B cell (primary cell): ENCODE measurements at regions not wholly inside any gene's neighbourhood (a gene's known extent, or its start where the extent isn't known, plus 50 kb on each side); places are given as distances from the start of the nearest gene placed in this dataset.
"Not testable (repeated sequence)": the region's sequence is repeated elsewhere in the genome, so short reads cannot be mapped to it uniquely, and the experiment has no call there.

Experiments used
- ATAC-seq: fragments of 200-7000 bp; cut with Tn5 transposase; one replicate; pipeline ENCODE4 v1.10.0; 2021; ENCODE audit warnings: low read depth, mild to moderate bottlenecking, moderate number of reproducible peaks, moderate library complexity
- CTCF ChIA-PET: fragments of 350-600 bp; sonication (Branson Sonifier 250); formaldehyde crosslinking; loops from one replicate; lab custom pipeline; 2021; ENCODE audit warnings: antibody characterized with exemption, inconsistent platforms; lab: Charles Lee
- POLR2A ChIA-PET: fragments of 350-600 bp; sonication (Branson Sonifier 250); formaldehyde crosslinking; loops from one replicate; lab custom pipeline; 2021; ENCODE audit warnings: antibody characterized with exemption; lab: Charles Lee
- DNase-seq: peaks from one replicate; pipeline ENCODE4 v3.0.0; 2013
- H2AFZ ChIP-seq: 2 replicates; pipeline ENCODE4 v1.6.1; 2012; ENCODE audit warnings: mild to moderate bottlenecking, low read depth, low read length; ENCODE audit not compliant: insufficient read depth, poor library complexity, severe bottlenecking
- H3K27ac ChIP-seq, 2 donors: 1 replicate in 1 of 2; 2 replicates in 1 of 2; pipeline ENCODE4 v1.5.1; 2012 to 2013; ENCODE audit warnings: low read length in 2 of 2, mild to moderate bottlenecking in 2 of 2, moderate library complexity in 1 of 2
- H3K27me3 ChIP-seq, 4 experiments: fragments of 200-600 bp in 1 of 4; sonication (generic) in 1 of 4; replicated peaks in 1 of 4; 1 replicate in 2 of 4; 2 replicates in 2 of 4; pipeline versions ENCODE4 v1.6.1 to v1.7.0; 2013 to 2016; ENCODE audit warnings: low read length in 3 of 4, mild to moderate bottlenecking in 2 of 4, mixed read lengths in 1 of 4, moderate library complexity in 1 of 4; ENCODE audit not compliant: insufficient read depth in 4 of 4, control insufficient read depth in 3 of 4; ENCODE audit errors: control extremely low read depth in 1 of 4
- H3K36me3 ChIP-seq, 2 experiments: replicated peaks in 1 of 2; 1 replicate in 1 of 2; 2 replicates in 1 of 2; pipeline versions ENCODE4 v1.6.1 to v1.7.1; 2013; ENCODE audit warnings: low read length in 1 of 2; ENCODE audit not compliant: insufficient read depth in 2 of 2, control insufficient read depth in 1 of 2; ENCODE audit errors: control extremely low read depth in 1 of 2, extremely low read depth in 1 of 2
- H3K4me1 ChIP-seq, 2 donors: fragments of 200-600 bp in 1 of 2; sonication (generic) in 1 of 2; 1 replicate in 1 of 2; 2 replicates in 1 of 2; pipeline versions ENCODE4 v1.5.1 to v1.6.1; 2013 to 2017; ENCODE audit warnings: low read length in 2 of 2; ENCODE audit not compliant: control insufficient read depth in 2 of 2, insufficient read depth in 2 of 2
- H3K4me2 ChIP-seq: replicated peaks from 2 replicates; pipeline ENCODE3; 2012; ENCODE audit warnings: mild to moderate bottlenecking, low read depth, low read length; ENCODE audit not compliant: poor library complexity, severe bottlenecking
- H3K4me3 ChIP-seq, 5 experiments: fragments of 200-600 bp in 1 of 5; sonication (generic) in 1 of 5; 1 replicate in 3 of 5; 2 replicates in 2 of 5; pipeline versions ENCODE4 v1.5.1 to v1.7.0; 2011 to 2016; ENCODE audit warnings: low read length in 4 of 5, mild to moderate bottlenecking in 4 of 5, low read depth in 2 of 5, control low read depth in 1 of 5, moderate library complexity in 1 of 5; ENCODE audit not compliant: insufficient read depth in 1 of 5; ENCODE audit errors: control extremely low read depth in 1 of 5, extremely low read depth in 1 of 5
- H3K79me2 ChIP-seq: fragments of 200-600 bp; sonication (generic); one replicate; pipeline ENCODE4 v1.6.0; 2016; ENCODE audit warnings: low read length; ENCODE audit not compliant: control insufficient read depth, insufficient read depth
- H3K9ac ChIP-seq: fragments of 200-600 bp; sonication (generic); 2 replicates; pipeline ENCODE4 v1.6.1; 2017; ENCODE audit warnings: mild to moderate bottlenecking, low read length, moderate library complexity
- H3K9me3 ChIP-seq, 3 donors: one replicate each; pipeline versions ENCODE4 v1.6.1 to v1.7.1; 2013; ENCODE audit warnings: low read length in 2 of 3; ENCODE audit not compliant: control insufficient read depth in 2 of 3, insufficient read depth in 1 of 3; ENCODE audit errors: control extremely low read depth in 1 of 3
- H4K20me1 ChIP-seq: 2 replicates; pipeline ENCODE4 v1.6.0; 2012; ENCODE audit warnings: mild to moderate bottlenecking, low read length; ENCODE audit not compliant: insufficient read depth, control insufficient read depth, poor library complexity, severe bottlenecking
- H3K27ac Mint-ChIP-seq: one replicate; pipeline ENCODE4 v1.8.0; 2021; ENCODE audit warnings: mixed read lengths
- H3K27me3 Mint-ChIP-seq: one replicate; pipeline ENCODE4 v1.8.0; 2021; ENCODE audit warnings: mixed read lengths
- H3K4me1 Mint-ChIP-seq: one replicate; pipeline ENCODE4 v1.8.0; 2021; ENCODE audit warnings: mixed read lengths
- H3K4me3 Mint-ChIP-seq: one replicate; pipeline ENCODE4 v1.8.0; 2021; ENCODE audit warnings: mixed read lengths
- H3K9me3 Mint-ChIP-seq: one replicate; pipeline ENCODE4 v1.8.0; 2022; ENCODE audit warnings: mixed read lengths; ENCODE audit not compliant: insufficient read depth
- CTCF ChIP-seq: fragments of 200-600 bp; IDR thresholded peaks from one replicate; pipeline ENCODE4 v1.8.0; 2022; ENCODE audit warnings: antibody characterized with exemption, mild to moderate bottlenecking
- EZH2 ChIP-seq: IDR thresholded peaks from 2 replicates; pipeline ENCODE4 v1.6.1; 2012; ENCODE audit warnings: borderline replicate concordance, low read depth, mild to moderate bottlenecking, moderate library complexity, low read length; ENCODE audit not compliant: insufficient read depth, poor library complexity, severe bottlenecking
- WGBS: methylation state at CpG from one replicate; pipeline ENCODE4 v1.1.5; 2013; ENCODE audit warnings: missing lambda C conversion rate; ENCODE audit not compliant: insufficient coverage; 5-methylcytosine and 5-hydroxymethylcytosine counted together
- intact Hi-C: fragments of 100-400 bp; cut with micrococcal nuclease; formaldehyde crosslinking; loops from one replicate; pipeline ENCODE4 v1.10.0; 2022

- CTCF ChIA-PET = interaction anchor here (1.2 kb wide), 1 partner anchor 10 kb away, joined by 3 read pairs; no protein-coding TSS in a partner anchor
- Mint-ChIP-seq H3K4me1 (no peaks in the 10 kb centered on the region), H3K9me3 (no peaks in the 10 kb centered on the region), H3K27ac (no peak overlapping the region), H3K27me3 (peaks cover 20% of the 10 kb centered on the region), H3K4me3 (no peak overlapping the region)
- no peaks in the 10 kb centered on the region for H3K9me3 ChIP-seq
- intact Hi-C loops = no loop called here
- H3K4me3 ChIP-seq = no peak overlapping the region
- H4K20me1 ChIP-seq = no peaks in the 10 kb centered on the region
- TF ChIP-seq EZH2 (no peak), CTCF (no peak)
- POLR2A ChIA-PET = no interaction called here
- no peaks in the 10 kb centered on the region for H3K36me3 ChIP-seq
- ATAC-seq (no peak), DNase-seq (no peak)
- H2AFZ ChIP-seq = no peak overlapping the region
- H3K27ac ChIP-seq = no peak overlapping the region
- H3K4me2 ChIP-seq = no peak overlapping the region
- no peaks in the 10 kb centered on the region for H3K79me2 ChIP-seq
- H3K4me1 ChIP-seq = no peaks in the 10 kb centered on the region
- H3K27me3 ChIP-seq = peaks cover 0 to 4% (median 3%) of the 10 kb centered on the region in 4 experiments
- H3K9ac ChIP-seq = no peak overlapping the region
Observed at GRCh38 chr15:38809621-38810020, 245.0 kb upstream of the RASGRP1 start.

- Histone ChIP-seq H3K79me2 (no peaks in the 10 kb centered on the region), H3K36me3 (no peaks in the 10 kb centered on the region), H3K27ac (no peak overlapping the region), H2AFZ (no peak overlapping the region), H3K27me3 (peaks cover 0 to 4% (median 1%) of the 10 kb centered on the region in 4 experiments), H3K9ac (no peak overlapping the region), H3K4me2 (no peak overlapping the region), H3K4me3 (no peak overlapping the region), H4K20me1 (no peaks in the 10 kb centered on the region), H3K9me3 (no peaks in the 10 kb centered on the region), H3K4me1 (no peaks in the 10 kb centered on the region)
- intact Hi-C loops = no loop called here
- Mint-ChIP-seq H3K27ac (no peak overlapping the region), H3K4me3 (no peak overlapping the region), H3K4me1 (no peaks in the 10 kb centered on the region), H3K27me3 (peaks cover 25% of the 10 kb centered on the region), H3K9me3 (no peaks in the 10 kb centered on the region)
- ATAC-seq = no peak
- POLR2A ChIA-PET = no interaction called here
- CTCF ChIA-PET = no interaction called here
- TF ChIP-seq EZH2 (no peak), CTCF (no peak)
- whole genome bisulfite sequencing = 100% methylated on average over 1 of the region's 2 CpGs
- DNase-seq = no peak
Observed at GRCh38 chr15:38810686-38811085, 246.1 kb upstream of the RASGRP1 start.

- intact Hi-C loops, H3K4me1 ChIP-seq, H3K27me3 ChIP-seq, H3K9me3 Mint-ChIP-seq, H4K20me1 ChIP-seq, DNase-seq, H3K4me3 Mint-ChIP-seq, H3K36me3 ChIP-seq, CTCF ChIA-PET, H3K4me2 ChIP-seq, ATAC-seq, H3K79me2 ChIP-seq, H2AFZ ChIP-seq, H3K9me3 ChIP-seq, H3K4me3 ChIP-seq, POLR2A ChIA-PET, H3K27ac ChIP-seq, H3K27ac Mint-ChIP-seq, H3K4me1 Mint-ChIP-seq, H3K9ac ChIP-seq: not testable (repeated sequence)
- WGBS = no CpG with 5 or more reads among the region's 1 CpG
- H3K27me3 Mint-ChIP-seq = peaks cover 33% of the 10 kb centered on the region
Observed at GRCh38 chr15:38814254-38814653, 249.6 kb upstream of the RASGRP1 start.
